ENCODE measurements at regions not wholly inside any gene's neighbourhood (a gene's known extent, or its start where the extent isn't known, plus 50 kb on each side); places are given as distances from the start of the nearest gene placed in this dataset.

GRCh38 chr4:46684041-46684440 is 225.0 kb downstream of the COX7B2 start:
- H3K4me1 Mint-ChIP-seq = no peaks in the 10 kb centered on the region
- no peak overlapping the region for H3K4me3 Mint-ChIP-seq
- H3K27me3 Mint-ChIP-seq = no peaks in the 10 kb centered on the region

DNA sequence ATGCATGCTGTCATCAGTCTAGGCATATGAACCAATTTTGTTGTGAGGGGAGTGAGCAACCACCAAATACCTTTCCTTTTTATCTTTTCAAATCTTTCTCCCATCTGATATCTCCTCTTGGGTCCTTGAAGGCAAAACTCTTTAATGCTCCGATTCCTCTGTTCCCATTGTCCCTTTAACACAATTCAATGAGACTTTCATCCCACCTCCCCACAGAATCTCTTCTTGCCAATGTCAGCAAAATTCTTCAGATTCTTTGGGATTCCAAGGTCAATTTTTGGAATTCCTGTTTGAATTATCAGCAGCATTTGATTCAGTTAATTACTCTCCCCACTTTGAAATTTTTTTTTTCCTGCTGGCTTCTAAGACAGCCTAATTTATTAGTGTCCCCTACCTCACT is 232.7 kb downstream of the COX7B2 start:
- no peaks in the 10 kb centered on the region for H3K4me1 Mint-ChIP-seq
- ATAC-seq (ENCODE audit: low read depth in 2 of 2) (no peak), DNase-seq (no peak)
- no peaks in the 10 kb centered on the region for H3K36me3 Mint-ChIP-seq
- no peak overlapping the region for H3K4me3 Mint-ChIP-seq
- no peaks in the 10 kb centered on the region for H3K27me3 Mint-ChIP-seq
- no peak overlapping the region for H3K27ac Mint-ChIP-seq
- peaks cover 0 to 9% (median 3%) of the 10 kb centered on the region in 7 donors for H3K9me3 Mint-ChIP-seq

More at GRCh38 chr4:46684041-46684440, 225.0 kb downstream of the COX7B2 start:
- ATAC-seq (ENCODE audit: low read depth in 2 of 2) = no peak
- no peak for DNase-seq
- Mint-ChIP-seq H3K9me3 (peaks cover 0 to 15% (median 0%) of the 10 kb centered on the region in 7 donors), H3K27ac (no peak overlapping the region), H3K36me3 (no peaks in the 10 kb centered on the region)

- Mint-ChIP-seq H3K4me1 (no peaks in the 10 kb centered on the region), H3K36me3 (no peaks in the 10 kb centered on the region), H3K9me3 (peaks cover 0 to 9% (median 5%) of the 10 kb centered on the region in 7 donors), H3K27ac (no peak overlapping the region), H3K27me3 (no peaks in the 10 kb centered on the region), H3K4me3 (no peak overlapping the region)
- DNase-seq = no peak
- no peak for ATAC-seq (ENCODE audit: low read depth in 2 of 2)
Observed at GRCh38 chr4:46674326-46674725, 234.7 kb downstream of the COX7B2 start.

- Mint-ChIP-seq H3K4me1 (no peaks in the 10 kb centered on the region), H3K9me3 (peaks cover 0 to 11% (median 6%) of the 10 kb centered on the region in 7 donors), H3K27me3 (no peaks in the 10 kb centered on the region), H3K4me3 (no peak overlapping the region), H3K36me3 (no peaks in the 10 kb centered on the region), H3K27ac (no peak overlapping the region)
- ATAC-seq (ENCODE audit: low read depth in 2 of 2) = no peak
- no peak for DNase-seq
Observed at GRCh38 chr4:46667790-46668189, 241.3 kb downstream of the COX7B2 start.

DNA sequence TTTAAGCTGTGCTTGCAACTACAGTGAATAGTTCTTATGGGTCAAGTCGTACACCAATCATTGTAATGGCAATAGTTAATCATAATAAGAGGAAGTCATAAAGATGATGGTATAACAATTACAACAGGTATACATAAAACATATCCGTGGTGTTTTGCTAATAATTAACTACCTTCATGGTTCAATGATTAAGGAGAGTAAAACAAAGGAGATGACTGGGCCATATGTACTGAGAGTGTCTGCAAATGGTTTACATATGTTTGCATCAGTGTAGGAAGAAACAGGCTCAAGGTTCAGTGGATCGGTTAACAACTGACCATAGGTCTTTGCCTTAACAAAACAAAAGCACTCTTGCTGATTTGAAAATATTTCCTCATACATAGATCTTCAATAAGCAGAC is 253.0 kb downstream of the COX7B2 start:
- H3K27ac Mint-ChIP-seq = no peak overlapping the region
- H3K9me3 Mint-ChIP-seq = peaks cover 0 to 16% (median 3%) of the 10 kb centered on the region in 7 donors
- no peak overlapping the region for H3K4me3 Mint-ChIP-seq
- ATAC-seq (ENCODE audit: low read depth in 2 of 2) (no peak), DNase-seq (no peak)
- no peaks in the 10 kb centered on the region for H3K36me3 Mint-ChIP-seq
- no peaks in the 10 kb centered on the region for H3K27me3 Mint-ChIP-seq
- H3K4me1 Mint-ChIP-seq = no peaks in the 10 kb centered on the region

- Mint-ChIP-seq H3K27ac (no peak overlapping the region), H3K4me1 (no peaks in the 10 kb centered on the region), H3K4me3 (no peak overlapping the region), H3K27me3 (no peaks in the 10 kb centered on the region), H3K36me3 (no peaks in the 10 kb centered on the region), H3K9me3 (peaks cover 0 to 7% (median 5%) of the 10 kb centered on the region in 7 donors)
- DNase-seq = no peak
- ATAC-seq (ENCODE audit: low read depth in 2 of 2) = no peak
Observed at GRCh38 chr4:46653842-46654241, 255.2 kb downstream of the COX7B2 start.

- peaks cover 0 to 12% (median 5%) of the 10 kb centered on the region in 7 donors for H3K9me3 Mint-ChIP-seq
- no peaks in the 10 kb centered on the region for H3K36me3 Mint-ChIP-seq
- H3K4me1 Mint-ChIP-seq = no peaks in the 10 kb centered on the region
- no peak overlapping the region for H3K4me3 Mint-ChIP-seq
- no peaks in the 10 kb centered on the region for H3K27me3 Mint-ChIP-seq
- no peak overlapping the region for H3K27ac Mint-ChIP-seq
- ATAC-seq (ENCODE audit: low read depth in 2 of 2) (no peak), DNase-seq (no peak)
Observed at GRCh38 chr4:46649390-46649789, 259.5 kb upstream of the GABRA2 start.

- DNase-seq = no peak
- Mint-ChIP-seq H3K4me3 (peak overlapping the region in 1 of 8 donors; percentile 61), H3K27me3 (no peaks in the 10 kb centered on the region), H3K36me3 (no peaks in the 10 kb centered on the region), H3K4me1 (no peaks in the 10 kb centered on the region), H3K27ac (peak overlapping the region in 1 of 6 donors; percentile 58), H3K9me3 (peaks cover 0 to 12% (median 4%) of the 10 kb centered on the region in 7 donors)
- no peak for ATAC-seq (ENCODE audit: low read depth in 2 of 2)
Observed at GRCh38 chr4:46648088-46648744, 258.3 kb upstream of the GABRA2 start.

DNA sequence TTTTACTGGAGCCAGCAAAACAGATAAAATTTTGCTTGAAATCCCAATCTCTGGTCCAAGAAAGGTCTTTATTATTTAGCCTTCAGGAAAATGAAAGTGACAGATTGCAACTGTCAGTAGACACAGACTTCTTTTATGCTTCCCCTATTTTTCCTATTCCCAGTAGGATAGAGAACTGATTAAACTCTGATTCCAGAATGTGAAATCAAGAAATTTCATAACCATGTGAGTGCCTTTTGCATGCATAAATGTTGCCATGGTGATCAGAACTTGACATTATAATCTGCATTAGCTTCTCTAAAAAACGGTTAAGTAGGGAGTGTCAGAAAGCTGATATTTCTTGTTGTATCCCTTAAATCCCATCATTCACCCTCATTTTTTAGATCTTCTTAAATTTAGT is 255.2 kb upstream of the GABRA2 start:
- no peaks in the 10 kb centered on the region for H3K4me1 Mint-ChIP-seq
- peaks cover 0 to 12% (median 3%) of the 10 kb centered on the region in 7 donors for H3K9me3 Mint-ChIP-seq
- no peak overlapping the region for H3K4me3 Mint-ChIP-seq
- no peak overlapping the region for H3K27ac Mint-ChIP-seq
- no peak for DNase-seq
- ATAC-seq (ENCODE audit: low read depth in 2 of 2) = no peak
- H3K36me3 Mint-ChIP-seq = no peaks in the 10 kb centered on the region
- H3K27me3 Mint-ChIP-seq = no peaks in the 10 kb centered on the region
